DOHH2 (cell line): ENCODE measurements at regions not wholly inside any gene's neighbourhood (a gene's known extent, or its start where the extent isn't known, plus 50 kb on each side); places are given as distances from the start of the nearest gene placed in this dataset.

Source experiments
- EZH2phosphoT487 ChIP-seq: fragments of 200-600 bp; sonication (generic); IDR thresholded peaks from 2 replicates; pipeline ENCODE4 v1.6.1; 2017; ENCODE audit warnings: borderline replicate concordance, mild to moderate bottlenecking, antibody characterized with exemption, low read length, moderate library complexity, mixed read lengths
- TF ChIP-seq, protein P1 (sequence below): fragments of 200-600 bp; sonication (generic); IDR thresholded peaks from one replicate; pipeline ENCODE4 v1.5.1; 2014; ENCODE audit warnings: antibody characterized with exemption, mild to moderate bottlenecking, low read depth, low read length; ENCODE audit not compliant: poor library complexity, severe bottlenecking

DNA sequence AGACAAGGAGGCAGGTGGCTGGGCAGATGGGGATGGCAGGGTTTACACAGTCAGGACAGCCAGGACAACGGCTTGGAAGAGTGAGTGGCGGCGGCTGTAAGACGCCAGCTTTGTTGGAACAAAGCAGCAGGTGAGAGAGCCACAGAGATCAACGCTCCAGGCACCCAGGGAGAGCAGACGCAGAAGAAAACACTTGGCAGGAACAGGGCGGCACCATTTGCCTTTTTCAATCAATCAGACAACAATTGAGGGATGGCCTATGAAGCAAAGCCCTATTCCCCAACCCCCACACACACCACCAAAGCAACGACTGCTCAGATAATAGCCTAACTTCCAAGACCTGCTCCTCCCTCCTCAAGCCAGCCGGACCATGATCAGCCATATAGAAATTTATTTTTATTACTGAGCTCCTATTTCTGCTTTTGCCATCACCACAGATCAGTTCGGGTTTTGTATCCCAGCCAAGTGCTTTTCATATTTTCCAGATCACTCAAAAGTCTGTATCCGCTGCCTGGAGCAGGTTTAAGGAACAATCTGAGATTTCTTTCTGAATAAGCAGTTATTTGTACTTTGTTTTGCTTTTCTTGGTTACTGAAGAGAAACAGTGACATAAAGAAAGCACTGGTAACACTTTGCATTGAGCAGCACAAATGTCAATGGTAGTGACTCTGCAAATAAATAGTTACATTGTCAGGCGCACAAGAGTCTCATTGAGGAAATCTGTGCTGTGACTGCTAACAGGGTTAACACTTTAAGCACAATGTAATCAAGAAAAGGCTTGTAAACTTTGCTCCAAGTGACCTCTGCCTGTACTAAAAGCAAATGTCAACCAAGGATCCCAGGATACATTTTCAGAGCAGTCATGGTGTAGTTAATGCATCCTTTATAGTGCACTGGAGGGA is 81.8 kb upstream of the RBPJ start:
- TF ChIP-seq, protein P1, sequence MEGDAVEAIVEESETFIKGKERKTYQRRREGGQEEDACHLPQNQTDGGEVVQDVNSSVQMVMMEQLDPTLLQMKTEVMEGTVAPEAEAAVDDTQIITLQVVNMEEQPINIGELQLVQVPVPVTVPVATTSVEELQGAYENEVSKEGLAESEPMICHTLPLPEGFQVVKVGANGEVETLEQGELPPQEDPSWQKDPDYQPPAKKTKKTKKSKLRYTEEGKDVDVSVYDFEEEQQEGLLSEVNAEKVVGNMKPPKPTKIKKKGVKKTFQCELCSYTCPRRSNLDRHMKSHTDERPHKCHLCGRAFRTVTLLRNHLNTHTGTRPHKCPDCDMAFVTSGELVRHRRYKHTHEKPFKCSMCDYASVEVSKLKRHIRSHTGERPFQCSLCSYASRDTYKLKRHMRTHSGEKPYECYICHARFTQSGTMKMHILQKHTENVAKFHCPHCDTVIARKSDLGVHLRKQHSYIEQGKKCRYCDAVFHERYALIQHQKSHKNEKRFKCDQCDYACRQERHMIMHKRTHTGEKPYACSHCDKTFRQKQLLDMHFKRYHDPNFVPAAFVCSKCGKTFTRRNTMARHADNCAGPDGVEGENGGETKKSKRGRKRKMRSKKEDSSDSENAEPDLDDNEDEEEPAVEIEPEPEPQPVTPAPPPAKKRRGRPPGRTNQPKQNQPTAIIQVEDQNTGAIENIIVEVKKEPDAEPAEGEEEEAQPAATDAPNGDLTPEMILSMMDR: no peak
- no peak for TF ChIP-seq EZH2phosphoT487
